Spleen (tissue), 11 donors: ENCODE measurements at regions not wholly inside any gene's neighbourhood (a gene's known extent, or its start where the extent isn't known, plus 50 kb on each side); places are given as distances from the start of the nearest gene placed in this dataset.
"Not testable (repeated sequence)": the region's sequence is repeated elsewhere in the genome, so short reads cannot be mapped to it uniquely, and the experiment has no call there.

Experiments used
- DNase-seq: peaks from one replicate; pipeline ENCODE4 v3.0.0-alpha.2; 2020
- H3K27ac ChIP-seq, 8 donors: fragments of 200-600 bp; sonication (generic) in 7 of 8; 1 replicate in 4 of 8; 2 replicates in 4 of 8; pipeline versions ENCODE4 v1.5.0 to v1.8.0; 2016 to 2021; ENCODE audit warnings: inconsistent platforms in 4 of 8, mild to moderate bottlenecking in 4 of 8, moderate library complexity in 1 of 8
- H3K27me3 ChIP-seq, 7 donors: fragments of 200-600 bp; sonication (generic) in 6 of 7; replicated peaks in 1 of 7; 1 replicate in 4 of 7; 2 replicates in 3 of 7; pipeline versions ENCODE4 v1.5.0 to v1.8.0; 2016 to 2021; ENCODE audit warnings: inconsistent platforms in 3 of 7, mild to moderate bottlenecking in 1 of 7
- H3K36me3 ChIP-seq, 6 donors: fragments of 200-600 bp; sonication (generic) in 5 of 6; 1 replicate in 4 of 6; 2 replicates in 2 of 6; pipeline versions ENCODE4 v1.5.0 to v1.8.0; 2016 to 2021; ENCODE audit warnings: inconsistent platforms in 2 of 6
- H3K4me1 ChIP-seq, 6 donors: fragments of 200-600 bp; sonication (generic) in 5 of 6; 1 replicate in 3 of 6; 2 replicates in 3 of 6; pipeline versions ENCODE4 v1.5.0 to v1.8.0; 2016 to 2021; ENCODE audit warnings: inconsistent platforms in 3 of 6
- H3K4me3 ChIP-seq, 8 donors: fragments of 200-600 bp; sonication (generic) in 7 of 8; 1 replicate in 4 of 8; 2 replicates in 4 of 8; pipeline versions ENCODE4 v1.5.0 to v1.8.0; 2016 to 2021; ENCODE audit warnings: inconsistent platforms in 4 of 8, mild to moderate bottlenecking in 4 of 8, moderate library complexity in 2 of 8
- H3K9me3 ChIP-seq, 8 donors: fragments of 200-600 bp; sonication (generic) in 7 of 8; 1 replicate in 4 of 8; 2 replicates in 4 of 8; pipeline versions ENCODE4 v1.5.0 to v1.8.0; 2016 to 2021; ENCODE audit warnings: inconsistent platforms in 4 of 8
- CTCF ChIP-seq, 11 experiments: fragments of 200-600 bp in 7 of 11; fragments of 450-650 bp in 4 of 11; sonication (generic) in 4 of 11; IDR thresholded peaks in 8 of 11; conservative IDR thresholded peaks in 3 of 11; 1 replicate in 7 of 11; 2 replicates in 4 of 11; pipeline versions ENCODE4 v1.4.0 to v1.8.0; 2016 to 2021; ENCODE audit warnings: antibody characterized with exemption in 11 of 11, inconsistent platforms in 4 of 11, mild to moderate bottlenecking in 1 of 11
- POLR2A ChIP-seq, 3 donors: fragments of 450-650 bp; IDR thresholded peaks; one replicate each; pipeline ENCODE4 v1.5.1; 2017; ENCODE audit warnings: antibody characterized with exemption in 3 of 3, mild to moderate bottlenecking in 1 of 3
- POLR2AphosphoS5 ChIP-seq, 3 donors: sonication (generic); formaldehyde crosslinking; IDR thresholded peaks; one replicate each; pipeline ENCODE4 v1.5.1; 2017; ENCODE audit warnings: antibody characterized with exemption in 3 of 3
- WGBS, 5 donors: extraction: QIAGEN DNeasy Blood & Tissue Kit in 3 of 5; methylation state at CpG; one replicate each; pipeline versions ENCODE4 v1.1.5 to v1.1.7; 2013 to 2018; 5-methylcytosine and 5-hydroxymethylcytosine counted together
- intact Hi-C: fragments of 100-400 bp; cut with DNase I; formaldehyde crosslinking; loops from one replicate; pipeline ENCODE4 v1.15.0; 2023; ENCODE audit warnings: low total_unique reads
- donor health status: healthy with polysubstance abuse.
- donor health status: DM: no; HTN: no; CAD: no; lungs with moderate emphysema.
- donor health status: DM: no; HTN: no; CAD: no.
- donor health status: Bipolar disorder and iron deficiency.
- donor health status: healthy.
- donor health status: DM: no; HTN: no; CAD: no.
- donor health status: DM: yes; HTN: yes; CAD: no.

- intact Hi-C loops: no loop called here
- Histone ChIP-seq H3K4me3 (no peak overlapping the region), H3K4me1 (peaks cover 0 to 10% (median 1%) of the 10 kb centered on the region in 6 donors), H3K27me3 (no peaks in the 10 kb centered on the region), H3K36me3 (no peaks in the 10 kb centered on the region), H3K27ac (no peak overlapping the region), H3K9me3 (peaks cover 0 to 4% (median 0%) of the 10 kb centered on the region in 8 donors)
- TF ChIP-seq POLR2AphosphoS5 (IDR thresholded peaks at IDR 0.05): no peak
- TF ChIP-seq CTCF (IDR thresholded peaks at IDR 0.05 in 8 of 11, conservative IDR thresholded peaks at IDR 0.05 in 3 of 11): no peak
- no peak for TF ChIP-seq POLR2A (IDR thresholded peaks at IDR 0.05)
- 57 to 82% (median 77%) methylated on average over 2 of the region's 2 CpGs for WGBS, 5 donors
- no peak for DNase-seq
Measured at GRCh38 chr10:51012073-51012472, 62.2 kb upstream of the PRKG1 start.

- intact Hi-C loops: no loop called here
- DNase-seq: no peak
- H3K9me3 ChIP-seq: peaks cover 0 to 4% (median 0%) of the 10 kb centered on the region in 8 donors
- 43 to 57% (median 50%) methylated on average over 4 of the region's 4 CpGs for WGBS, 5 donors
- no peaks in the 10 kb centered on the region for H3K36me3 ChIP-seq
- no peaks in the 10 kb centered on the region for H3K27me3 ChIP-seq
- H3K4me3 ChIP-seq: no peak overlapping the region
- H3K27ac ChIP-seq: peak overlapping the region in 1 of 8 donors; percentile 24
- no peak for TF ChIP-seq CTCF (IDR thresholded peaks at IDR 0.05 in 8 of 11, conservative IDR thresholded peaks at IDR 0.05 in 3 of 11)
- no peak for TF ChIP-seq POLR2AphosphoS5 (IDR thresholded peaks at IDR 0.05)
- TF ChIP-seq POLR2A (IDR thresholded peaks at IDR 0.05): no peak
- H3K4me1 ChIP-seq: peaks cover 0 to 10% (median 1%) of the 10 kb centered on the region in 6 donors
Measured at GRCh38 chr10:51014680-51015389, 59.5 kb upstream of the PRKG1 start.

- intact Hi-C loops, H3K36me3 ChIP-seq, DNase-seq, H3K4me3 ChIP-seq, H3K9me3 ChIP-seq, H3K27me3 ChIP-seq: not testable (repeated sequence)
- H3K27ac ChIP-seq: peak overlapping the region in 1 of 8 donors; percentile 24
- peaks cover 0 to 10% (median 1%) of the 10 kb centered on the region in 6 donors for H3K4me1 ChIP-seq
Measured at GRCh38 chr10:51015390-51015754, 58.9 kb upstream of the PRKG1 start.

GRCh38 chr10:51020200-51020599 is 54.1 kb upstream of the PRKG1 start:
- Histone ChIP-seq H3K9me3 (no peaks in the 10 kb centered on the region), H3K4me3 (no peak overlapping the region), H3K4me1 (peaks cover 0 to 2% (median 0%) of the 10 kb centered on the region in 6 donors), H3K27me3 (no peaks in the 10 kb centered on the region), H3K36me3 (no peaks in the 10 kb centered on the region), H3K27ac (no peak overlapping the region)
- 82 to 92% (median 83%) methylated on average over 5 of the region's 5 CpGs for WGBS, 5 donors
- TF ChIP-seq POLR2AphosphoS5 (IDR thresholded peaks at IDR 0.05) (no peak), CTCF (IDR thresholded peaks at IDR 0.05 in 8 of 11, conservative IDR thresholded peaks at IDR 0.05 in 3 of 11) (no peak), POLR2A (IDR thresholded peaks at IDR 0.05) (no peak)
- intact Hi-C loops: no loop called here
- DNase-seq: no peak
